ENCODE measurements at regions not wholly inside any gene's neighbourhood (a gene's known extent, or its start where the extent isn't known, plus 50 kb on each side); places are given as distances from the start of the nearest gene placed in this dataset.

DNA sequence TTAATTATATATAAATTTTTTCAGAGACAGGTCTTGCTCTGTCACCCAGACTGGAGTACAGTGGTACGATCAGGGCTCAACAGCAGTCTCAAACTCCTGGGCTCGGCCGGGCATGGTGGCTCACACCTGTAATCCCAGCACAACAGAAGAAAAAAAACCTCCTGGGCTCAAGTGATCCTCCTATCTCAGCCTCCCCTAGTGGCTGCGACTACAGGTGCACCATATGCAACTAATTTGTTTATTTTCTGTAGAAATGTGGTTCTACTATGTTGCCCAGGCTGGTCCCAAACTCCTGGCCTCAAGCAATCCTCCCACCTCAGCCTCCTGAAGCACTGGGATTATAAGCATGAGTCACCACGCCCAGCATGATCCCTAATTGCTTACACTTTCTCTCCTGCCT is 56.1 kb upstream of the SLC35C1 start:
- H3K27me3 ChIP-seq, result no peaks in the 10 kb centered on the region
- no peaks in the 10 kb centered on the region for H3K4me1 ChIP-seq
- no peaks in the 10 kb centered on the region for H3K9me3 ChIP-seq
- H3K27ac ChIP-seq, result no peak overlapping the region
- TF ChIP-seq, protein P1, sequence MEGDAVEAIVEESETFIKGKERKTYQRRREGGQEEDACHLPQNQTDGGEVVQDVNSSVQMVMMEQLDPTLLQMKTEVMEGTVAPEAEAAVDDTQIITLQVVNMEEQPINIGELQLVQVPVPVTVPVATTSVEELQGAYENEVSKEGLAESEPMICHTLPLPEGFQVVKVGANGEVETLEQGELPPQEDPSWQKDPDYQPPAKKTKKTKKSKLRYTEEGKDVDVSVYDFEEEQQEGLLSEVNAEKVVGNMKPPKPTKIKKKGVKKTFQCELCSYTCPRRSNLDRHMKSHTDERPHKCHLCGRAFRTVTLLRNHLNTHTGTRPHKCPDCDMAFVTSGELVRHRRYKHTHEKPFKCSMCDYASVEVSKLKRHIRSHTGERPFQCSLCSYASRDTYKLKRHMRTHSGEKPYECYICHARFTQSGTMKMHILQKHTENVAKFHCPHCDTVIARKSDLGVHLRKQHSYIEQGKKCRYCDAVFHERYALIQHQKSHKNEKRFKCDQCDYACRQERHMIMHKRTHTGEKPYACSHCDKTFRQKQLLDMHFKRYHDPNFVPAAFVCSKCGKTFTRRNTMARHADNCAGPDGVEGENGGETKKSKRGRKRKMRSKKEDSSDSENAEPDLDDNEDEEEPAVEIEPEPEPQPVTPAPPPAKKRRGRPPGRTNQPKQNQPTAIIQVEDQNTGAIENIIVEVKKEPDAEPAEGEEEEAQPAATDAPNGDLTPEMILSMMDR (IDR thresholded peaks at IDR 0.05), result no peak
- TF ChIP-seq POLR2A (IDR thresholded peaks at IDR 0.05), result no peak
- DNase-seq (no peak), ATAC-seq (no peak)
- WGBS (ENCODE audit: insufficient coverage, low coverage, low lambda C conversion rate, missing lambda C conversion rate), result 69% methylated on average over 5 of the region's 5 CpGs
- no peak overlapping the region for H3K4me3 ChIP-seq
- intact Hi-C loops (cut with DNase I), result no loop called here
- no peaks in the 10 kb centered on the region for H3K36me3 ChIP-seq

DNA sequence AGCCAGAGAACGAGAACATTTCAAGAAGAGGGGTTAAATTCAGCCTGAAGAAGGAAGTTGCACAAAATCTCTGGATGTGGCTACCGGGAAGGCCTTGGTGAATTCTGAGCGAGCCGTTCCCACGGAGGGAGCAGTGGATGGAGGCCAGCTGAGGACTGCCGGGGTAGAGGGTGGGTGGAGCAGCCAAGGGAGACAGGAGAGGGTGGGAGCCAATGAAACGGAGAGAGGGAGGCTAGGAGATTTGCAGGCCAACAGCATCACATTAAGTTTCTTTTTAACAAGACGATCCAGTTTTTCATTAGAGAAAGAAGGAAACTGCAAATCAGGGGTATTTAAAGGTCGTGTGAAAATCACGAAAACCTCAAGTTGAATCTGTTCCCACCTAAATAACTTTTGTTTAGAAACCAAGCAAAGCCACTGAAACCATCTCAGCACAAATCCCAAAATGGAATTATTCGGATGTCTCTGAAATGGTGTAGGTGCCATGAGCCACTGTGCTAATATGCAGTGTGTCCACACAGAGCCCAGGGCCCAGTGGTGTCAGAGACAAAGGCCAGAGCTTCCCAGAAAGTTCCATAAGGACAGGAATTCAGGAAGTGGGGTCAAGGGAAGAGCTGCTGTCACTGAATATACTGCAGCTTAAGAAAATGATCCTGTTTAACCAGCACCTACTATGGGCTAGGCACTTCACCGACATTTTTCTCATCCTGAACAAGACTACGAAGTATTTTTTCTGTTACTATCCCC is 59.7 kb upstream of the SLC35C1 start:
- WGBS (ENCODE audit: insufficient coverage, low coverage, low lambda C conversion rate, missing lambda C conversion rate), result 68% methylated on average over 12 of the region's 13 CpGs
- TF ChIP-seq, protein P1 (IDR thresholded peaks at IDR 0.05), result no peak
- no peak for TF ChIP-seq POLR2A (IDR thresholded peaks at IDR 0.05)
- no peak for DNase-seq
- Histone ChIP-seq H3K27ac (no peak overlapping the region), H3K27me3 (no peaks in the 10 kb centered on the region), H3K36me3 (no peaks in the 10 kb centered on the region), H3K4me3 (no peak overlapping the region), H3K9me3 (no peaks in the 10 kb centered on the region), H3K4me1 (no peaks in the 10 kb centered on the region)
- peak in 3 of 4 donors; percentile 27 to 58 (median 44) for ATAC-seq
- intact Hi-C loops (cut with DNase I), result no loop called here

DNA sequence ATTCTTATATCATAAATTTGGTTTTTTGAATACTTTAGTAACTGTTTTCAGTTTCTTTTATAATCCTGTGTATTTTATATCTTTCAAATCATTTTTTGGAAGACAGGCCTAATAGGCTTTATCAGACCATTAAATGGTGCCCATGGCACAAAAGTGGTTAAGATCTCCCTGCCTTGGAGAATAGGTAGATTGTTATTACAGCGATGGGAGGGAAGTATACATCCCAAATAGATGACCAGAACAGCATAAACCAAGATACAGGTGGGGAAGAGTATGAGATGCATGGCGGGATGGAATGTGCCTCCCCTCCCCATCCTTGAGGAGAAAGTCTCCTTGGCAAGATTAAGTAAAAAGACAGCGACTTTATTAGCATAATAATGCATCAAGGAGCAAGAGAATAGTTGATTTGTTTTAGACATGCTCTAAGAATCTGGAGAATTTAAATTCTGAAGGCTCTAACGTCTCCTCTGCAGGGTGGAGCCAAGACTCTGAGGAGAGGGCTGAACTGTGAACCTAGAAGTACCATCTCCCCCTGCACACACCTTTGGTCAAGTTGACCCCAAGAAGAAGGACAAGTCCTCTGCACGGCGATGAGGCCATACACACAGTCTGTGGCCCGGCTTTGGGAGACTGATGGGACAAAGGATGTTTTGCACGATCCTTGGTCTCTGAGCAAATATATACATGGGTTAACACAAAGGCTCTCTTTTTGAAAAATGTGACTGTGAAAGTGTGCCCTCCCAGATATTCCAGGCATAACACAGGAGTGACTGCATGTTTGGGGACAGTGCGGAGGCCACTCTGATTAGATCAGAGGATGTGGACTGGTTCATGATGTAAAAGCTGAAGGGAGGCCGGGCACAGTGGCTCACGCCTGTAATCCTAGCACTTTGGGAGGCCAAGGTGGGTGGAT is 61.1 kb upstream of the SLC35C1 start:
- intact Hi-C loops (cut with DNase I), result no loop called here
- WGBS (ENCODE audit: insufficient coverage, low coverage, low lambda C conversion rate, missing lambda C conversion rate), result 79% methylated on average over 10 of the region's 11 CpGs

DNA sequence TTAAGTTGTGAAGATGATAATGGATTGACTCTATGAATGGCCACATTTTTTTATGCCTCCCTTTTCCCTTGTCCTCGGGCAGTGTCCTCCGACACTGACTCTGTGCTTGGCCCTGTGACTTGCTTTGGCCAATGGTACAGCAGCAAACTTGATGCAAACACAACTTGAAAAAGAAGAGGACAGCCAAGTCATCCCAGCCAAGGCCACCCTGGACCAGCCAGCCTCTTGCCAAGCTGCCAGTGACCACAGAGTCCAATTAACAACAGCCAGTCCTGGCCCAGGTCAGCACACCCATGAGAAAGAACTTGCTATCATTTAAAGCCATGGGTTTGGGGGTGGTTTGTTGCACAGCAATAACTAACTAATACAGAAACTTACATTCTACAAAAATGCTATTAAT is 63.4 kb upstream of the SLC35C1 start:
- no peak for TF ChIP-seq POLR2A (IDR thresholded peaks at IDR 0.05)
- TF ChIP-seq, protein P1 (IDR thresholded peaks at IDR 0.05), result no peak
- H3K36me3 ChIP-seq, result no peaks in the 10 kb centered on the region
- no peaks in the 10 kb centered on the region for H3K9me3 ChIP-seq
- H3K4me1 ChIP-seq, result peaks cover 0 to 7% (median 0%) of the 10 kb centered on the region in 4 donors
- H3K27ac ChIP-seq, result no peak overlapping the region
- 86% methylated on average over 2 of the region's 2 CpGs for WGBS (ENCODE audit: insufficient coverage, low coverage, low lambda C conversion rate, missing lambda C conversion rate)
- DNase-seq (peak in 1 of 3 donors; percentile 52), ATAC-seq (peak in 1 of 4 donors; percentile 39)
- intact Hi-C loops (cut with DNase I), result no loop called here
- no peak overlapping the region for H3K4me3 ChIP-seq
- no peaks in the 10 kb centered on the region for H3K27me3 ChIP-seq

More for the DNA sequence above, 61.1 kb upstream of the SLC35C1 start:
- H3K4me3 ChIP-seq, result no peak overlapping the region
- no peaks in the 10 kb centered on the region for H3K4me1 ChIP-seq
- no peaks in the 10 kb centered on the region for H3K36me3 ChIP-seq
- DNase-seq (no peak), ATAC-seq (no peak)
- TF ChIP-seq, protein P1 (IDR thresholded peaks at IDR 0.05), result no peak
- TF ChIP-seq POLR2A (IDR thresholded peaks at IDR 0.05), result no peak
- no peaks in the 10 kb centered on the region for H3K9me3 ChIP-seq
- H3K27me3 ChIP-seq, result no peaks in the 10 kb centered on the region
- H3K27ac ChIP-seq, result no peak overlapping the region
